H54 (cell line): ENCODE measurements at regions not wholly inside any gene's neighbourhood (a gene's known extent, or its start where the extent isn't known, plus 50 kb on each side); places are given as distances from the start of the nearest gene placed in this dataset.
"Not testable (repeated sequence)": the region's sequence is repeated elsewhere in the genome, so short reads cannot be mapped to it uniquely, and the experiment has no call there.

ENCODE experiments used
- DNase-seq: peaks from one replicate; pipeline ENCODE4 v3.0.0; 2011; ENCODE audit warnings: low spot score, mixed read lengths; ENCODE audit not compliant: insufficient read length
- FAIRE-seq: peaks from 3 replicates; lab custom pipeline; 2011; peaks lifted over from hg19 to GRCh38; lab: Jason Lieb, UNC
- POLR2A ChIP-seq: IDR thresholded peaks from 2 replicates; pipeline ENCODE4 v1.6.1; 2011; ENCODE audit warnings: low read depth, mild to moderate bottlenecking, low read length

DNA sequence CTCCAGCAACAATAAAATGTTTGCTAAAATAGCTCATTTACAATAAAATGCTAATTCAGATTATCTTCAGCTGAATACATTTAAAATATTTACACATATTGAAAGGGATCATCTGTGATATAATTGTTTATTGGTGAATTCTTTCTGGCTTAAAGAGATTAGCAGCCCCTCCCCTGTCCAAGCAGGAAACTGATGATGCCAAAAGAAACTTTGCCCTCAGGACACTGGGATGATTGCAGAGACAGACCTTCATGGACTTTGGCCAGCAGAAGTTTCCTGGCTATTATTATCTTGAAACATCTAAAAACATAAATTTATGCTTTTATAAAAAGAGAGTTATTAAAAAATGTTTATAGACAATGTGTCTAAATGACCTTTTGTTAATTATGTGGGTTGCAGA is 764.9 kb upstream of the MBL2 start:
- TF ChIP-seq POLR2A: no peak
- DNase-seq (no peak), FAIRE-seq (no peak)

- DNase-seq: no peak
- TF ChIP-seq POLR2A: no peak
- FAIRE-seq: no peak
Measured at GRCh38 chr10:53536322-53536721, 763.7 kb upstream of the MBL2 start.

- TF ChIP-seq POLR2A: no peak
- no peak for FAIRE-seq
- no peak for DNase-seq
Measured at GRCh38 chr10:53534428-53534827, 761.8 kb upstream of the MBL2 start.

DNA sequence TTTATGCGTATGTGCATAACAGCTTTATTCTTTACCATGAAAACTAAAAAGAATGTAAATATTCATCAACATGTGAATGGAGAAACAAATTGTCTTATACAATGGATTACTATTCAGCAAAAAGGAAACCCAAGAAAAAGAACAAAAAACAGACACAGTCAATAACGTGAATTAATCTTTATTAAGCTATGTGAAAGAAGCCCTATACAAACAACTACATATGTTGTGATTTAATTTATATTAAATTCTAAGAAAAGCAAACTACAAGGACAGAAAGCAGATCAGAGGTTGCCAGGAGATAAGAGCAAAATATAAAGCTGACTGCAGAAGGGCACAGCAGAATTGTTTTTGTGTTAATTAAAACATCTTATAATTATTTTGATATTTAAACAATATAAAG is 756.4 kb upstream of the MBL2 start:
- FAIRE-seq: no peak
- DNase-seq: no peak
- TF ChIP-seq POLR2A: no peak

DNA sequence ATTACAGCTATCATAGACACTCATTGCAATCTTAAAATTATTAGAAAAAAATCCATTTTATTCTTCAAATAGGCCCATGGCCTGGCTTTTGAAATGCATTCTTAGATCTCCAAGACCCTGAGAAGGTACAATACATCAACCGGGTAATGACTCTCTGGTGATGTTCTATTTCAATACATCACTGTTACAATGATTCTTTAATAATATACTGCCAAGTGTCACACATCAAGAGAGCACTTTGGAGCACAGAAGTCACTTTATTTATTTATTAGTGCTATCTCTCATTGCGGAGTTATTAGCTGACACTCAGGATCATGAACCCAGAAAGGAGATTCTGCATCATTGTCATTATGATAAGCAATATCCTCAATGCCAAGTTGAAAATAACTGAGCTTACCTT is 748.5 kb upstream of the MBL2 start:
- TF ChIP-seq POLR2A: no peak
- FAIRE-seq: no peak

GRCh38 chr10:53508197-53508596 is 735.6 kb upstream of the MBL2 start:
- no peak for TF ChIP-seq POLR2A
- FAIRE-seq: no peak
- DNase-seq: no peak

More for the DNA sequence above, 748.5 kb upstream of the MBL2 start:
- no peak for DNase-seq

- DNase-seq, FAIRE-seq: not testable (repeated sequence)
Measured at GRCh38 chr10:53504492-53504891, 731.9 kb upstream of the MBL2 start.

GRCh38 chr10:53491774-53492173 is 719.2 kb upstream of the MBL2 start:
- DNase-seq (no peak), FAIRE-seq (no peak)

DNA sequence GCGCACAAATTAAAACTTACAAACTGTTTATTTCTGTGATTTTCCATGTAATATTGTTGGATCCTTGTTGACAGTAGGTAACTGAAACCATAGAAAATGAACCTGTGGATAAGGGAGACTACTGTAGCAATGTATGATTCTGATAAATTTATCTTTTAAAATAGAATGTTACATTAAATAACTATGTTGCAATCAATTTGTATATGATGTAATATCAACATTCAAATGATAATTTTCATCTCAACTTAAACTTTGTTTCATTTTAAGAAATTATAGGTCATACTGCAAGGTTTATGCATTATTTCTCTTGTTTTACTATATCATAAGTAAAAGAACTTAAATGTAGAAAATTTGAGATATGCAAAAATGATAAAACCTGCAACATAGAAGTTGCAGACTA is 718.0 kb upstream of the MBL2 start:
- FAIRE-seq: no peak
- no peak for TF ChIP-seq POLR2A
- no peak for DNase-seq

More at GRCh38 chr10:53491774-53492173, 719.2 kb upstream of the MBL2 start:
- no peak for TF ChIP-seq POLR2A

- FAIRE-seq (no peak), DNase-seq (no peak)
- TF ChIP-seq POLR2A: no peak
Measured at GRCh38 chr10:53489335-53490182, 717.0 kb upstream of the MBL2 start.

GRCh38 chr10:53487019-53487983 is 714.7 kb upstream of the MBL2 start:
- DNase-seq: no peak
- TF ChIP-seq POLR2A: no peak
- FAIRE-seq: no peak

DNA sequence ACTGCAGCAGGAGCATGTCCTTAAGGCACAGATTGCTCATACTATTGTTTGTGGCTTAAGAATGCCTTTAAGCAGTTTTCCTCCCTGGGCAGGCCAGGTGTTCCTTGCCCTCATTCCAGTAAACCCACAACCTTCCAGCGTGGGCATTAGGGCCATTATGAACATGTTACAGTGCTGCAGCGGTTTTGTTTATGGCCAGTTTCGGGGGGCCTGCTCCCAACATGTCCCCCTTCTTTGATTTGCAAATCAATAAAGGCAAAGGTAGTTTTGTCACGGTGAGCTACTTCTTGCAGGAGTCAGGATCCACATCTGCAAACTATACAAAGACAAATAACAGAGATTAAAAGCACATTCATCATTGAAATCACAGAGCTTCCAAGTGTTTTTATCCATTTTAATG is 712.8 kb upstream of the MBL2 start:
- FAIRE-seq, DNase-seq: not testable (repeated sequence)

DNA sequence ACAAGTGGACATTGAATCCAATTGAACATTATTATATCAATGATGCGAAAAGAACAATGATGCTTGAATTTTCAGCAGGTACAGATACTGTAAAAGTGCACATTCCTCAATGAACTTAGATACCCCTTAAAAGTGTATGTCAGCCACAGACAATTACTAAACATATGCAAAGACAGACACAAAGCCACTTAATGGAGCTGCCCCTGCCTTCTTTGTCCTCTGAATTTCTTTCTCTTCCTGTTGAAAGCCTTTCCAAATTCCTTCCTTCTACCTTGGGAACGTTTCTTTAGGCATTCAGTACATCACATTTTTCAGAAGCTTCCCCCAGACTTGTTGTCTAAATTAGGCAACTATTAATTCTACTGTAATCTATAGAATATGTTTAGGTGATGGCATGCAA is 706.8 kb upstream of the MBL2 start:
- TF ChIP-seq POLR2A: no peak
- DNase-seq (no peak), FAIRE-seq (no peak)

DNA sequence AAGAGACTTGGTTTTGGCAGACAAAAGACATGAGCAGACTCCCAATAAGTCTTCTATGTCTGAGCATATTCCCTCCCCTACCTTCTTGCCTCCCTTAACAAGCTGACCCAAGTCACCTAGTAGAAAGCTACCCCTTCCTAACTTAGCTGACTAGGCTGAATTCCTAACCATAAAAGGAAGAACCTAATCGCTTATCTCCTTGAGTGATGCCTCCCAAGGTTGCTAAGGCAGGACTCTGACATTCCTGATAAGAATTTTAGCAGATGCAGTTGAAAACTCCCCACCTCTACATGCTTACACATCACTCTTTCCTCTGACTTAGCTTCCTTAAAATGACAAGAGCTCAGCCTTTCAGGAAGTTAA is 704.7 kb upstream of the MBL2 start:
- no peak for TF ChIP-seq POLR2A
- FAIRE-seq (no peak), DNase-seq (no peak)
